ENCODE measurements at regions not wholly inside any gene's neighbourhood (a gene's known extent, or its start where the extent isn't known, plus 50 kb on each side); places are given as distances from the start of the nearest gene placed in this dataset.

DNA sequence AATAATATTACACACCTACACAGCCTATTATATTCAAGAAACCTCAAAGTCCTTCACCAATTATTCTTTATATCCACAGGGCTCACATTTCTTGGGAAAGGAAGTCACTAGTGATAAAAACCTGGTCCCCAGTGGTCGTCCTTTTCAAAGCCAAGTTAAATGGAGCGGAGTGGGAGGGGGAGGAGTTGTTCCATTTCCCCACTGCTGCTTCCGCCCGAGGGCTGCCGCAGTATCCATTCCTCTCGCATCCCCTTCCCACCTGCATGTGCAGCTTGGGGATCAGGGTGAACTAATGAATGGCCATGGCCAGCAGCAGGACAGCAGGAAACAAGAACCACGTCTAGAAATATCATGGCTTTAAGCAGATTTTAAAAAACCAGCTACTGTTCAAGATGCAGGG, 76.4 kb upstream of the SEMA6D start:
- Histone ChIP-seq H3K4me1 (replicated peaks in 1 of 2) (no peaks in the 10 kb centered on the region), H3K4me3 (no peak overlapping the region), H3K36me3 (replicated peaks in 1 of 2) (no peaks in the 10 kb centered on the region), H3K27me3 (no peaks in the 10 kb centered on the region), H3K27ac (no peak overlapping the region), H3K9me3 (replicated peaks in 1 of 3) (no peaks in the 10 kb centered on the region)
- intact Hi-C loops (cut with DNase I) = no loop called here
- no peak for DNase-seq
- WGBS, 4 donors = 80 to 87% (median 81%) methylated on average over 7 of the region's 7 CpGs
- TF ChIP-seq POLR2A (IDR thresholded peaks at IDR 0.05) = no peak
- no peak for TF ChIP-seq CTCF (IDR thresholded peaks at IDR 0.05)

GRCh38 chr15:47644722-47645121, 72.6 kb upstream of the SEMA6D start:
- no peaks in the 10 kb centered on the region for H3K9me3 ChIP-seq (replicated peaks in 1 of 3)
- no peaks in the 10 kb centered on the region for H3K4me1 ChIP-seq (replicated peaks in 1 of 2)
- TF ChIP-seq CTCF (IDR thresholded peaks at IDR 0.05) (no peak), POLR2A (IDR thresholded peaks at IDR 0.05) (no peak)
- WGBS, 4 donors = 61 to 73% (median 67%) methylated on average over 3 of the region's 3 CpGs
- intact Hi-C loops (cut with DNase I) = no loop called here
- no peak for DNase-seq
- no peak overlapping the region for H3K4me3 ChIP-seq
- no peaks in the 10 kb centered on the region for H3K27me3 ChIP-seq
- no peaks in the 10 kb centered on the region for H3K36me3 ChIP-seq (replicated peaks in 1 of 2)
- no peak overlapping the region for H3K27ac ChIP-seq

DNA sequence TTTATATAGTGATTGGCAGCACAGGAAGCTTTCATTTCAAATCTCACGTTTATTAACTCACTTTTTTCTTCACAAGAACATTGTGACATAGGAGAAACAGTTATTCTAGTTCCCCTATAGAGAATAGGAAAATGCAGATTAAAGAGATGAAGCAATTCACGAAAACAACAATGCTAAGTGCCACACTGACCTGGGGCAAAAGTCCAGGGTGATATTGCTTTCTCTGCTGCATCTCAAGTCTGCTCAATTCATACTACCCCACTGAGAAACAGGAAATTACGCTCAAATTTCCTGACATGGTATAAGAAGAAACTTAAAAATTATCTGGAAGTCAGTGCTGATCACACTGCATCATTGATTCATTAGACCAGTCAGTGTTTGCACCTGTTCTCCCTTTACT, 66.7 kb upstream of the SEMA6D start:
- 78 to 85% (median 81%) methylated on average over 3 of the region's 3 CpGs for WGBS, 4 donors
- TF ChIP-seq CTCF (IDR thresholded peaks at IDR 0.05) (no peak), POLR2A (IDR thresholded peaks at IDR 0.05) (no peak)
- intact Hi-C loops (cut with DNase I) = no loop called here
- Histone ChIP-seq H3K27me3 (no peaks in the 10 kb centered on the region), H3K4me1 (replicated peaks in 1 of 2) (no peaks in the 10 kb centered on the region), H3K9me3 (replicated peaks in 1 of 3) (no peaks in the 10 kb centered on the region), H3K36me3 (replicated peaks in 1 of 2) (no peaks in the 10 kb centered on the region), H3K27ac (no peak overlapping the region), H3K4me3 (no peak overlapping the region)
- DNase-seq = no peak

DNA sequence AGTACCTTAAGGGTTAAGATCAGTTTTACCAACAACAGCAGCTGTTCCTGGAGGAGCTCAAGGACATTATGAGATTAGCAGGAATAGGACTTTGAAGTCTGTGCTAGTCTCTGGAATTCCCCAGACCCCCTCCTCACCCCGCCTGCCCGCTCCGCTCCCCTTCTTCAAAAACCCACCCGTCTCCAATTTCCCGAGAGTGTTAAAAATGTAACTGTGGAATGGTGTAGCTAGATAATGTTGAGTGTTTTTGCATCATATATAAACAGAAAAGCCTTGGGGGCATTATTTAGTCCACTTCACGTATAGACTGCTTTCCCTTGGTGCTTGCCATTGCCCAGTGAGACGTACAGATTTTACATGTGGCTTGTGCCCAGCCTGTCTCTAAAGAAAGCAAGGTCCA, 65.0 kb upstream of the SEMA6D start:
- 25 to 51% (median 41%) methylated on average over 7 of the region's 7 CpGs for WGBS, 4 donors
- Histone ChIP-seq H3K27ac (no peak overlapping the region), H3K9me3 (replicated peaks in 1 of 3) (no peaks in the 10 kb centered on the region), H3K4me1 (replicated peaks in 1 of 2) (no peaks in the 10 kb centered on the region), H3K36me3 (replicated peaks in 1 of 2) (no peaks in the 10 kb centered on the region), H3K27me3 (no peaks in the 10 kb centered on the region), H3K4me3 (no peak overlapping the region)
- no peak for DNase-seq
- TF ChIP-seq CTCF (IDR thresholded peaks at IDR 0.05) = no peak
- TF ChIP-seq POLR2A (IDR thresholded peaks at IDR 0.05) = no peak
- intact Hi-C loops (cut with DNase I) = no loop called here

Measured in adrenal gland (tissue), 9 donors.